Hypothalamus (tissue), 51 donors: ENCODE measurements at regions not wholly inside any gene's neighbourhood (a gene's known extent, or its start where the extent isn't known, plus 50 kb on each side); places are given as distances from the start of the nearest gene placed in this dataset.
"Not testable (repeated sequence)": the region's sequence is repeated elsewhere in the genome, so short reads cannot be mapped to it uniquely, and the experiment has no call there.

Source experiments
- DNase-seq, 51 donors: peaks; one replicate each; lab custom pipeline; 2025; lab: John Stamatoyannopoulos, UW

DNA sequence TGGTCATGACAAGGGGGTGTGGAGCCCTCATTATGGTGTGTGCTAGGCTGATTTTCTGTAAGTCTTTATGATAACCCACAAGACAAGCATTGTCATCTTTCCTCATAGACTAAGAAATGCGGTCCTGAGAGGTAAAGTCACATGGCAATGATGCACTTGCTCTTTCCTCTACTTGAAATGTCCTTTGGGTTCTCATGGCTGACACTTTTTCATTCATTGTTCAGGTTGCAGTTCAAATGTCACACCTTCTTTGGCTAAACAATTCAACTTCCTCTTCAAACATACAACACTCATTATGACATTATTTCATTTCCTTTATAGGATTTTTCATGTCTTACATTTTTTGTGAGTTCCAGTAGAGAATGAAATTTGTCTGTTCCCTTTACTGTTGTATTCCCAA lies 323.6 kb upstream of the PRR16 start:
- DNase-seq, result no peak

DNA sequence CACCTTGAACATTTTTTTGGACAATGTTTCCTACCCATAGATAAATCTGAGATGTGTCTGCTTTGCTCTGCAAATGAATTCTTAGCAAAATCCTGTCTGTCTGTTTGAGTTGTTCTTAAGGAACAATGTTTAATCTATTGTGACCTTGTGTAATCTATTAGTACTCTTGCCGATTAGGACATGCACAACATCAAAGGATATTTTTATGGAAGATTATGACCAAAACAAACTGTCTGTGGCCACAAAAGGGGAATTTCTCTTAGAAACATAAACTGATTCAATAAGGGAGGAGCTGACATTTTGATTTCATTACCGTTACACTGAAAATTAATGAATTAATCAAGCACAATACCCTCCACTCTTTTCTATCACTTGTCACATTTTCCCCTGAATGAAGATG lies 323.0 kb upstream of the PRR16 start:
- DNase-seq, result no peak

DNA sequence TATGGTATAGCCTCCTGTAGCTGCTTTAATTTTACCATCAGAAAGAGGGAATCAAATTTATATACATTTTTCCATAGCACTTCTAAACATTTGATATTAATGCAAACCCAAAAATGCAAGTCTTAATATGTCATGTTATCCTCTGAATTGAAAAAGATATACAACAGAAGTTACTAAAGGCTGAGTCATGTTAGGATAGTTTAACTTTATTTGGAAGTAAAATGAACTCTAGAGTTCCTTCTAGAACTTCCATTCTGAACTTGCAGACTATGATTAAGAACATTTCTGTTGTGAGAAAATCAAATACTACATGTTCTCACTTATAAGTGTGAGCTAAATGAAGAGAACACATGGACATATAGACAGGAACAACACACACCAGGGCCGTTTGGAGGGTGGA lies 317.3 kb upstream of the PRR16 start:
- no peak for DNase-seq

DNA sequence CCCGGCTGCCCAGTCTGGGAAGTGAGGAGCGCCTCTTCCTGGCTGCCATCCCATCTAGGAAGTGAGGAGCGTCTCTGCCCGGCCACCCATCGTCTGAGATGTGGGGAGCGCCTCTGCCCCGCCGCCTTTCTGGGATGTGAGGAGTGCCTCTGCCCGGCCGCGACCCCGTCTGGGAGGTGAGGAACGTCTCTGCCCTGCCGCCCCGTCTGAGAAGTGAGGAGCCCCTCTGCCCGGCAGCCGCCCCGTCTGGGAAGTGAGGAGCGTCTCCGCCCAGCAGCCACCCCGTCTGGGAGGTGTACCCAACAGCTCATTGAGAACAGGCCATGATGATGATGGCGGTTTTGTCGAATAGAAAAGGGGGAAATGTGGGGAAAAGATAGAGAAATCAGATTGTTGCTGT lies 316.2 kb upstream of the PRR16 start:
- DNase-seq, result not testable (repeated sequence)

DNA sequence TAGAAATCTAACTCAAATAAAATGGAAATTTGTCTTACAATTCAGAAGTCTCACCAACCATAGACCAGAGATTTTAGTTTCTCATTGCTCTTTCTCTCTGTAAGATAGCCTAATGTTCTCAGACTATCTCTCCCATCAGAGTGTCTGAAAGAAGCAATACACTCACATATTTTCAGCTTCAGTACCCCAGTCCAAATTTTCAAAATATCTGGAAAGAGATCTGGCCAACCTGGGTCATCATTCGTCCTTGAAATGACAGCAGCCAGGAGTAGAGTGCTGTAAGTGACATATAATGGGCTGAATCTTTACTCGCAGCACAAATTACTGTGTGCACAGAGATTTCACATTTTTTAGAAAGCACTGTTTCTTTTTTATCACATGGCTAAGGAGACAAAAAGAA lies 313.3 kb upstream of the PRR16 start:
- DNase-seq, result no peak

DNA sequence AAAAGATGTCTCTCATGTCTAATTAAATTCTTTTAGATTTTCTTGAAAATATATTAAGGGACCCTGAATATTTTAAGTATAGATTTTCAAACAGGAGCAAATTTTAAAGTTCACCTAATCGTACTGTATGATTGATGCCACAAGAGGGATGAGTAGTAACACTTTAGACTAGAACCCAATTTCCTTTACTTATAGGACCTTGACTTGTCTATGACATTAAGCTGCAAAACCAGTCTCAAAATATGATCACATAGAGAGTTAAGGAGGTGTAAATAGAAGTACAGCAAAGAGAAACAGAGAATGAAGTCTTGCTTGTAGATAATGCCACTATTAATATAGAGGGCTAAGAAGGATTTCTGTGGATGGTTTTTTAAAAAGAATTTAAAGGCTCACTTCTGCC lies 312.9 kb upstream of the PRR16 start:
- DNase-seq, result no peak

DNA sequence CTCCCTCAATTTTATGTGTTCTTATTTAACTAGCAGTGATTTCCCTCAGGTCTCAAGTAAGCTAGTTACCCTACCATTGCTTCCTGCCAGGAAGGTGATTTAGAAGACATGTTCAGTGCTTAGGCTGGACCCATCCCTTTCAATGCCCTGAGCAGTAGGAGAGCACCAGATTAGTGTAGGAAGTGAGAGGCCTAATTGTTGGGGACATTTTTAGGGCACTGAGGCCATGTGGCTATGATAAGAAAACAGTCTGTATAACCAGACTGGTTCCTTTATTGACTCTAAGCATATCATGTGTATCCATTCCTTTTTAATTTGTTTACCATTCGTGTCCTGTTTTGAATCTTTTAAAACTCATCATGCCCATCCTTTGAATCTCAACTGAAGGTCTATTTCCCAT lies 312.3 kb upstream of the PRR16 start:
- no peak for DNase-seq

DNA sequence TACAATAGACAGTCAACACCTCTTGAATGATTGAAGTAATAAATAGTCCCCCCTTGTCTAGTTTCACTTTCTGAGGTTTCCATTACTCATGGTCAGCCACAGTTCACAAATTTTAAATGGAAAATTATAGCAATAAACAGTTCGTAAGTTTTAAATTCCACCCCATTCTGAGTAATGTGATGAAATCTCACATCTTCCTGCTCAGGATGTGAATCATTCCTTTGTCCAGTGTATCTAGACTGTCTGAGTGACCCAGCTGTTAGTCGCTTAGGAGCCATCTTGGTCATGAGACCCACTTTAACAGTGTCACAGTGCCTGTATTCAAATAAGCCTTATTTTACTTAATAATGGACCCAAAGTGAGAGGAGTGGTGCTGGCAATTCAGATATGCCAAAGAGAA lies 311.6 kb upstream of the PRR16 start:
- no peak for DNase-seq

DNA sequence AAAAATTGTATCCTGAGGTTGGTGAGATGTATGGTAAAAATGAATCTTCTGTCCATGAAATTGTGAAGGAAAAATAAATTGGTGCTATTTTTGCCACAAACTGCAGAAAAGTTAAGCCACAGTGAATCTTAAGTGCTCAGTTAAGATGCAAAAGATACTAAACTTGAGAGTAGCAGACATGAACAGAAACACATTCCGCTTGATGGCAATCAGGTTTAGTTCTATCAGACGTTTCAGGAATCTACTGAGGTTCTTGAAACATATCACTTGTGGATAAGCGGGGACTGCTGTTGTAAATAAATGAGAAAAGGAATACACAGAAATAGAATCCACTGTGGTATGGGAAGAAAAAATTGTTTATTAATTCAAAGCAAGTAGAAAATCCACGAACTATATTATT lies 311.2 kb upstream of the PRR16 start:
- DNase-seq, result no peak

DNA sequence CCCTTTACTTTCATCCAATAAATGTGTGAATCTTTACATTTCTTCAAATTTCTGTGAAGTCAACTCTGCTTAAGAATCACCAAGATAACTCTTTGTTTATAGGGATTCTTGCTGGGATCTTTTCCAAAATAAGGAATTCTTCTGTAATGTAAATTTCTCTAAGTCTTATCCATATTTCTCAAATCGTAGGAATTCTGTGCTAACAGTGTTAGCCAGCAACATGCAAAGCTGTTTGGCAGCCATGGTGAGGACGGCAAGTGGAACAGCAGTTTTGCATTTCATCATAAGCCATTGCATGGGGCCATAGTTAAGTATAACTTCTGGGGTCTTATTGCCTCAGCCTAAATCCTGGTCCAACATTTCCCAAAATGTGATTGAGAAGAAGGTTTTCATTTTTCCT lies 310.5 kb upstream of the PRR16 start:
- DNase-seq, result no peak

DNA sequence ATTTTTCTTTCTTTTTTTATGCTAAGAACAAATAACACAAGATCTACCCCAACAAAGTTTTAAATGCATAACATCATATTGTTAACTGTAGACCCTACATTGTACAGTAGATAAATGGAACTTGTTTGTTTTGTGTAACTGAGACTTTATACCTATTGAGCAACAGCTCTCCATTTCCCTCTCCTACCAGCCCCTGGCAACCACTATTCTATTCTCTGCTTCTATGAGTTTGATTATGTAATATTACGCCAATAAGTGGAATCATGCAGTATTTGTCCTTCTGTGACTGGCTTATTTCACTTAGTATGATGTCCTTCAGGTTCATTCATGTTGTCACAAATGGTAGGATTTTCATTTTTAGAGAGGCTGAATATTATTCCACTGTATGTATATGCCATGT lies 308.2 kb upstream of the PRR16 start:
- DNase-seq, result no peak

DNA sequence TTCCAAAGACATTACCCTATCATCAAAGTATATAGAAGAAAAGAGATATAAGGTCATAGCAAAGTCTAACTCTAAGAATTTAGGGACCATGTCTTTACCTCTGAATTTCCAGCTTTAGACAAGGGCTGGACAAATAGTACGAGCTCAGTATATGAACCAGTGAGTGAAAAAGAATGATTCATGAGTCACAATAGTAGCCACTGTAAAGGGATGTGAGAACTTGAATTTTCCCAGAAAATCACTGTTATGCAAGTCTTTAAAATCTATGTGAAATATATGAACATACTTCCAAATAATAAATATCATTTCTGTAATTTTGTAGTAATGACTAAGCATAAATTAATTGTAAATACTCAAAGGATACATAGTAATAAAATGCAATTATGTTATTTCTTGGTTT lies 305.9 kb upstream of the PRR16 start:
- no peak for DNase-seq

DNA sequence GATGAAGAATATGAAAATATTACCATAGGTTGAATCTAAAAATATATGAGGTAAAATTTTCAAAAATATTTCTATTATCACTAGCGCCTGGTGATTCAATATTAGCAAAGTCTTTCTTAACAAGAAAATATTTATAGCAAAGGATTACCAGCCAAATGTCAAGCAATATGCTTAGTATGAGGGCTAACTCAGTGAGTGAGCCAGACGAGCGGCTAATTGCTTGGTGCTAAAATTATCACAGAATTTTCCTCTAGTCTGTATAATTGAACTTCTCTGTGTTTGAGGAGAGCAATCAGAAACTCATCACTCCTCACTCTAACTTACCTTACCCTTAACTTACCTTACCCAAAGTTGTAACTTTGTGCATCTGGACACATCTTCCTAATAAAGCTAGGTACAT lies 304.9 kb upstream of the PRR16 start:
- no peak for DNase-seq

DNA sequence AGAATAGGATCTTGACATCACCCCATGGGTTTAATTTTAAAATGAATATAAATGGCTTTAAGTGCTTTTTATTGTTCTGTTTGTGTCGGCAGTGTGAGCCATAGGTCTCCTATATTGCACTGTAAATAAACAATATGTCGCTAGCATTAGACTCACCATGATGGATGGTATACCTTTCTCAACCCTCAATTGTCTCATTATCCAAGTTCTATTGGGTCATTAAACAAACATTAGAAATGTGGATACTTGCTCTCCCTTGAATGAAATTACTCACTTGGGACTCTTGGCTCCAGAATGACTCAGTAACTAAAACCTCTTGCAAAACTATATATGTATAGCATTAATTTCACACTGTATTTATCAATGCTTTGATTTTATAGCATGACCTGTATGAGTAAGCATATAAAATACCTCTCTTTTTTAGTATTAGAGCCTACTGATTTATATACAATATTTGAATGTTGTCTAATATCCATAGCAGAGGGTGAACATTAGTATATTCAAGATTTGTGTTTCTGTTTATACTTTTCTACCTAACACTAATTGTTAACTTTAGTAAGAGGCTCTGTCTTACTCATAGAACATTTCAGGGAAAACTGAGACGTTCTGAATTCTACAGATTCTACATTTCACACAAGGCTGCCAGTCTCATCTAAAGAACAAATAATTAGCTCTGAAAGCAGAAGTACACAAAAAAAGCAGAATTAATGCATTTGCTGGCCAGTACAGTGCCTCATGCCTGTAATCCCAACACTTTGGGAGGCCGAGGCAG lies 303.8 kb upstream of the PRR16 start:
- no peak for DNase-seq

DNA sequence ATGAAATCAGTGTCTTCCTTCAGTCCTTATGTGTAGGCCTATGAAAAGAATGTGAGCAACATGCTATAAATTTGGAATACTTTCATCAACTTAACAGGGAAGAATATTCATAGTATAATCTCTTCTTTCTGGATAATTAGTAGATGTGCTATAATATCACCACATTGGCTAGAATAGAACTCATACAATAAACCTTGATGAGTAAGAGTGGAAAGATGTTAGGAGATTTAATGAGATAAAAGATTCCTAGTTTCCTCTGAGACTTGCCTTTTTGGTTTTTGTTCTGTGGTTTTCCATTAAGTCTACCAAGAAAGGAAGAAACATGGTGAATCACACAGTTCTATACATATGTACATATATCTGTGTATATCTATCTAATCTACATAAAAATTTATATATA lies 301.8 kb upstream of the PRR16 start:
- no peak for DNase-seq

DNA sequence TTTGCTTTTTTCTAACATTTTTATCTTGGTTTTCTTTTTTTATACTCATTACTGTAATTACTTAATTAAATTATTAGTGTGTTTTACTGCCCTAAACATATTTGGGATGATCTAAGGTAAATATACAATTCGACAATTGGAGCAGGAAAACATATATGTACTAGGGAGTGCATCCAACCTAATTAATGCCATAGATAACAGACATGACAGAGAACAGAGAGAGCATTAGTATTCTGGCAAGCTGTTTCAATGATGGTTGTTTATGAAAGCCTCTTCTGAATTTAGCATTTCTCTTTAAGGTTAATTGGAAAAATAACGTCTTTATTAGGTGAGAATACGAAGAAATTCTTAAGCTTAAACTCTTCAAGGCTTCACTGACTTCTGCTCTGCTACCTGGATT lies 300.1 kb upstream of the PRR16 start:
- no peak for DNase-seq

DNA sequence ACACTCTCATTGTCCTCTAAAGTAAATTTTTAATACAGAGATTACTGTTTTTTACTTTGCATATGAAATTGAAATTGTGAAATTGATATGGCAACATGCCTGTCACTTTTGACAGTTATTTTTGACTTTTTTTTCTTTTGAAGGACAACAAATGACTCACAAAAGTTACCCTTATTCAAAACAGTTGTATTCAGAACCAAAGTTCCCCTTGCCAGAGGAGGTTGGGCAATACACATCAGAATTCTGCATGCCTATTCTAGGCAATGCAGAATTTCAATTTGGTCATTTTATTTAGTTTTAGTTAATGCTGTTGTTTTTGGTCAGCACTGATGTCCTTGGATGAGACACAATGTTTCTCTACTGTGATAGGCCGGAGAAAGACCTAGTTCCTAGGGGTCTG lies 299.1 kb upstream of the PRR16 start:
- no peak for DNase-seq

DNA sequence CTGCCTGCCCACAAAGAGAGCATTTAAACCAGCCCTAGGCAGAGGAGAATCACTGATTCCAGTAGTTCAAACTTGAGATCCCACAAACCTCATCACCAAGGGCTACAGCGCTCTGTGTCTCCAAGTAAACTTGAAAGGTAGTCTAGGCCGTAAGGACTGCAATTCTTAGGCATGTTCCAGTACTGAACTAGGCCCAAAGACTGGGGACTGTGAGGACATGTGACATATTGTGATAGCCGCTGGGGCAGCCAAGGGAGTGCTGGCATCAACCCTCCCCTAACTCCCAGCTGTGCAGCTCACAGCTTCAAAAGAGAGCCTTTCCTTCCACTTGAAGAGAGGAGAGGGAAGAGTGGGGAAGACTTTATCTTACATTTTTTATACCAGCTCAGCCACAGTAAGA lies 291.0 kb upstream of the PRR16 start:
- no peak for DNase-seq

DNA sequence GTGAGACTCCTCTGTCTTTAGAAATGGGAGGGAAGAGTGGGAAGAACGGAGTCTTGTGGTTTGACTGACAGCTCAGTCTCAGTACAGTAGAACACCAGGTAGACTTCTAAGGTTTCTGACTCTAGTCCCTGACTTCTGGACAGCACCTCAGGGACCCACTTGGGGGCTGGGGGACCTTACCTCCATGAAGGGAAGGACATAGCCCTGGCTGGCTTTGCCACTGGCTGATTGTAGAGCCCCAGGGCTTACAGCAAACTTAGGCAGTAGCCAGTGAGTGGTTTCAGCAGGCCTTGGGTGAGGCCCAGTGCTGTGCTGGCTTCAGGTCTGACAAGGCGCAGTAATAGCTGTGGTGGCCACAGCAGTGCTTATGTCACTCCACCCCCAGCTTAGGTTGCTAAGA lies 290.0 kb upstream of the PRR16 start:
- DNase-seq, result no peak

DNA sequence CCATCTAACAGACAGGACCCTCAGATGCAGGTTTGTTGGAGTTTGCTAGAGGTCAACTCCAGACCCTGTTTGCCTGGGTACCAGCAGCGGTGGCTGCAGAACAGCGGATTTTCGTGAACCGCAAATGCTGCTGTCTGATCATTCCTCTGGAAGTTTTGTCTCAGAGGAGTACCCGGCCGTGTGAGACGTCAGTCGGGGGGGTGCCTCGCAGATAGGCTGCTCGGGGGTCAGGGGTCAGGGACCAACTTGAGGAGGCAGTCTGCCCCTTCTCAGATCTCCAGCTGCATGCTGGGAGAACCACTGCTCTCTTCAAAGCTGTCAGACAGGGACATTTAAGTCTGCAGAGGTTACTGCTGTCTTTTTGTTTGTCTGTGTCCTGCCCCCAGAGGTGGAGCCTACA lies 282.9 kb upstream of the PRR16 start:
- not testable (repeated sequence) for DNase-seq

DNA sequence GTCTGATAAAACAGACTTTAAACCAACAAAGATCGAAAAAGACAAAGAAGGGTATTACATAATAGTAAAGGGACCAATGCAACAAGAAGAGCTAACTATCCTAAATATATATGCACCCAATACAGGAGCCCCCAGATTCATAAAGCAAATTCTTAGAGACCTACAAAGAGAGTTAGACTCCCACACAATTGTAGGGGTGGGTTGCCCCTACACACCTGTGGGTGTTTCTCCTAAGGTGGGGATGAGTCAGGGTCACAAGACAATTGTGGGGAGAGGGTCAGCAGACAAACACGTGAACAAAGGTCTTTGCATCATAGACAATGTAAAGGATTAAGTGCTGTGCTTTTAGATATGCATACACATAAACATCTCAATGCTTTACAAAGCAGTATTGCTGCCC lies 269.4 kb upstream of the PRR16 start:
- not testable (repeated sequence) for DNase-seq

DNA sequence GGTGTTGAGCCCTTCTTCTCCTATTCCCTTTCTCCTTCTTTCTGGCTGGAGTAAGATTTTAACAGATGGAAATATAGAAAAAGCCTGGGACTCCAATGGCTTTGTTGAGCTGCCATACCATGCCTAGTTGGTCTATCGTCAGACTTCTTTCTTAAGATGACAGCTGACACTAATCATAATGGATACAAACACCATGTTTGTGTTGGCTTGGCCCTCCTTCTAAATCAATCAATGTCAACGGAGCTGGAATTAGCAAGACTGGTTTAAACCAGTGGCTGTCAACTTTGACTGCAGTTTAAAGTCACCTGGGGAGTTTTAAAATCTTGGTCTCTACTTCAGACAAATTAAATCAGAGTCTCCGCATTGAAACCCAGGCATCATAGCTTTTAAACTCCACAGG lies 264.5 kb upstream of the PRR16 start:
- DNase-seq, result no peak

DNA sequence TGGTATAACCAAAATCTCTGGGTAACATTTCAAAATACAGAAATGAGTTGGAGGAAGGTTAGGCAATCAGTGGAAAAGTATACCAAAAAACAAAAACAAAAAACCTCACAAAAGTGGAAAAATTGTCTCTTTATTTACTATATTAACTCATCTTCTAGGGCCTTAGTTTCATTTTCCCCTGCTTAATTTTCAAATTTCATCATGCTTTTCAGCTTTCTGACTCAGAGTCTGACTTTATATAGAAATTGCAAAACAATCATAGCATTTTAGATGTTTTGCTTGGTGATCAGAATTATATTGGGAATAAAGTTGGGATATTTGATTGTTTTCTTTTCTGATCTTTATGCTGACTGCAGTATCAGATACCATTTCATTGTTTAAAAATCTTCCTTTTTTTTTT lies 257.0 kb upstream of the PRR16 start:
- no peak for DNase-seq
